H9 (cell line): ENCODE measurements at regions not wholly inside any gene's neighbourhood (a gene's known extent, or its start where the extent isn't known, plus 50 kb on each side); places are given as distances from the start of the nearest gene placed in this dataset.

ENCODE experiments used
- DNase-seq: peaks from one replicate; pipeline ENCODE4 v3.0.0-alpha.2; 2017
- H2AFZ ChIP-seq: one replicate; pipeline ENCODE4 v1.6.1; 2013; ENCODE audit warnings: mild to moderate bottlenecking, low read length, control low read depth, moderate library complexity
- H2AK5ac ChIP-seq: 2 replicates; pipeline ENCODE4 v1.6.1; 2013; ENCODE audit warnings: low read length, control low read depth, mixed read lengths; ENCODE audit not compliant: insufficient read length
- H2BK120ac ChIP-seq: one replicate; pipeline ENCODE4 v1.6.1; 2013; ENCODE audit warnings: low read depth, mild to moderate bottlenecking, low read length, control low read depth, inconsistent platforms; ENCODE audit not compliant: poor library complexity, severe bottlenecking
- H2BK12ac ChIP-seq: 2 replicates; pipeline ENCODE4 v1.6.1; 2013; ENCODE audit warnings: low read length, control low read depth, mixed read lengths, low read depth; ENCODE audit not compliant: insufficient read length
- H2BK15ac ChIP-seq: 2 replicates; pipeline ENCODE4 v1.6.1; 2013; ENCODE audit warnings: low read depth, low read length, control low read depth
- H2BK20ac ChIP-seq: one replicate; pipeline ENCODE4 v1.6.1; 2013; ENCODE audit warnings: low read depth, mild to moderate bottlenecking, low read length, control low read depth, inconsistent platforms; ENCODE audit not compliant: poor library complexity, severe bottlenecking
- H2BK5ac ChIP-seq: 2 replicates; pipeline ENCODE4 v1.6.1; 2013; ENCODE audit warnings: low read length, control low read depth, mixed read lengths; ENCODE audit not compliant: insufficient read length
- H3K14ac ChIP-seq: 2 replicates; pipeline ENCODE4 v1.6.1; 2013; ENCODE audit warnings: low read length, control low read depth; ENCODE audit not compliant: insufficient read depth
- H3K18ac ChIP-seq: 2 replicates; pipeline ENCODE4 v1.6.1; 2013; ENCODE audit warnings: low read depth, mild to moderate bottlenecking, mixed read lengths, low read length, control low read depth; ENCODE audit not compliant: insufficient read length
- H3K23ac ChIP-seq: 2 replicates; pipeline ENCODE4 v1.6.1; 2013; ENCODE audit warnings: low read length, control low read depth, mixed read lengths, low read depth; ENCODE audit not compliant: insufficient read length
- H3K23me2 ChIP-seq: 2 replicates; pipeline ENCODE4 v1.6.1; 2013; ENCODE audit warnings: low read depth, mild to moderate bottlenecking, mixed read lengths, low read length, control low read depth; ENCODE audit not compliant: insufficient read length, poor library complexity, severe bottlenecking
- H3K27ac ChIP-seq: 2 replicates; pipeline ENCODE4 v1.5.1; 2013; ENCODE audit warnings: low read length, control low read depth, mixed read lengths, low read depth; ENCODE audit not compliant: insufficient read length
- H3K27me3 ChIP-seq: 2 replicates; pipeline ENCODE4 v1.6.1; 2013; ENCODE audit warnings: low read length, control low read depth, inconsistent platforms; ENCODE audit not compliant: insufficient read depth
- H3K4ac ChIP-seq: 2 replicates; pipeline ENCODE4 v1.6.1; 2013; ENCODE audit warnings: low read depth, mild to moderate bottlenecking, control low read depth, inconsistent platforms, low read length, moderate library complexity
- H3K4me1 ChIP-seq: 2 replicates; pipeline ENCODE4 v1.6.1; 2013; ENCODE audit warnings: low read length, control low read depth, inconsistent platforms; ENCODE audit not compliant: insufficient read depth
- H3K4me2 ChIP-seq: 2 replicates; pipeline ENCODE4 v1.6.1; 2013; ENCODE audit warnings: low read length, control low read depth, mixed read lengths; ENCODE audit not compliant: insufficient read length, insufficient read depth
- H3K56ac ChIP-seq: 2 replicates; pipeline ENCODE4 v1.6.1; 2013; ENCODE audit warnings: low read depth, mild to moderate bottlenecking, mixed read lengths, low read length, control low read depth; ENCODE audit not compliant: insufficient read length
- H3K79me1 ChIP-seq: 2 replicates; pipeline ENCODE4 v1.6.1; 2013; ENCODE audit warnings: low read depth, mild to moderate bottlenecking, moderate library complexity, low read length, control low read depth, inconsistent platforms; ENCODE audit not compliant: insufficient read depth, poor library complexity, severe bottlenecking
- H3K79me2 ChIP-seq: 2 replicates; pipeline ENCODE4 v1.6.1; 2013; ENCODE audit warnings: low read length, control low read depth, inconsistent platforms; ENCODE audit not compliant: insufficient read depth
- H3K9ac ChIP-seq: 2 replicates; pipeline ENCODE4 v1.6.1; 2013; ENCODE audit warnings: low read length, control low read depth, mixed read lengths; ENCODE audit not compliant: insufficient read length; ENCODE audit errors: extremely low read depth
- H3K9me3 ChIP-seq: one replicate; pipeline ENCODE4 v1.6.1; 2013; ENCODE audit warnings: low read depth, low read length, inconsistent platforms; ENCODE audit not compliant: control insufficient read depth
- H3T11ph ChIP-seq: one replicate; pipeline ENCODE4 v1.6.1; 2013; ENCODE audit warnings: mild to moderate bottlenecking, low read length, control low read depth, inconsistent platforms
- H4K20me1 ChIP-seq: one replicate; pipeline ENCODE4 v1.6.1; 2013; ENCODE audit not compliant: control insufficient read depth, insufficient read length, insufficient read depth
- H4K5ac ChIP-seq: 2 replicates; pipeline ENCODE4 v1.6.1; 2013; ENCODE audit warnings: low read depth, mild to moderate bottlenecking, mixed read lengths, low read length, control low read depth; ENCODE audit not compliant: insufficient read length
- H4K8ac ChIP-seq: replicated peaks from 2 replicates; pipeline ENCODE4 v1.6.1; 2013; ENCODE audit warnings: low read length, control low read depth, mixed read lengths, low read depth; ENCODE audit not compliant: insufficient read length
- H4K91ac ChIP-seq: 2 replicates; pipeline ENCODE4 v1.6.1; 2013; ENCODE audit warnings: low read depth, mild to moderate bottlenecking, moderate library complexity, mixed read lengths, low read length, control low read depth; ENCODE audit not compliant: insufficient read length
- H3K27ac Mint-ChIP-seq, 3 experiments: 2 replicates in 2 of 3; 3 replicates in 1 of 3; pipeline ENCODE4 v1.8.0; 2020 to 2021; ENCODE audit warnings: mixed read lengths in 3 of 3, mild to moderate bottlenecking in 1 of 3, moderate library complexity in 1 of 3
- H3K27me3 Mint-ChIP-seq: 2 replicates; pipeline ENCODE4 v1.8.0; 2021; ENCODE audit warnings: low read depth, mild to moderate bottlenecking, moderate library complexity, mixed read lengths
- H3K36me3 Mint-ChIP-seq, 3 experiments: 2 replicates in 2 of 3; 3 replicates in 1 of 3; pipeline ENCODE4 v1.8.0; 2020 to 2021; ENCODE audit warnings: low read depth in 3 of 3, mixed read lengths in 3 of 3; ENCODE audit not compliant: insufficient read depth in 1 of 3
- H3K4me1 Mint-ChIP-seq, 2 experiments: 2 replicates each; pipeline ENCODE4 v1.8.0; 2020; ENCODE audit warnings: mixed read lengths in 2 of 2
- H3K4me3 Mint-ChIP-seq, 2 experiments: 2 replicates in 1 of 2; 3 replicates in 1 of 2; pipeline ENCODE4 v1.8.0; 2020 to 2021; ENCODE audit warnings: mild to moderate bottlenecking in 2 of 2, mixed read lengths in 2 of 2, moderate library complexity in 1 of 2
- H3K9me3 Mint-ChIP-seq, 2 experiments: 2 replicates in 1 of 2; 3 replicates in 1 of 2; pipeline ENCODE4 v1.8.0; 2020; ENCODE audit warnings: mild to moderate bottlenecking in 2 of 2, mixed read lengths in 2 of 2, moderate library complexity in 1 of 2
- CTCF ChIP-seq: fragments of 200-600 bp; sonication (generic); conservative IDR thresholded peaks from 3 replicates; pipeline ENCODE4 v1.8.0; 2021; ENCODE audit warnings: antibody characterized with exemption, mild to moderate bottlenecking
- WGBS: extraction: QIAGEN DNeasy Blood & Tissue Kit; methylation state at CpG from one replicate; pipeline ENCODE4 v1.1.7; 2013; ENCODE audit warnings: missing lambda C conversion rate, low lambda C conversion rate, mixed read lengths; ENCODE audit not compliant: insufficient read length; ENCODE audit errors: extremely low coverage; 5-methylcytosine and 5-hydroxymethylcytosine counted together

- H3K4me1 Mint-ChIP-seq = peaks cover 3 to 9% of the 10 kb centered on the region in 2 experiments; a peak in 3 of 4 replicates
- H2BK5ac ChIP-seq = no peak overlapping the region
- no CpG with 5 or more reads among the region's 1 CpG for WGBS
- H3K79me1 ChIP-seq = no peaks in the 10 kb centered on the region
- TF ChIP-seq CTCF = no peak
- no peaks in the 10 kb centered on the region for H4K20me1 ChIP-seq
- H3K36me3 Mint-ChIP-seq = peaks cover 0 to 4% (median 2%) of the 10 kb centered on the region in 3 experiments; a peak in 4 of 7 replicates
- no peak overlapping the region for H4K91ac ChIP-seq
- H3K27me3 Mint-ChIP-seq = peaks cover 14% of the 10 kb centered on the region
- no peak overlapping the region for H3K14ac ChIP-seq
- peaks cover 0 to 5% of the 10 kb centered on the region in 2 experiments; a peak in 2 of 5 replicates for H3K9me3 Mint-ChIP-seq
- no peak overlapping the region for H2BK15ac ChIP-seq
- no peaks in the 10 kb centered on the region for H3K79me2 ChIP-seq
- no peak for DNase-seq
- H3K4me2 ChIP-seq = no peak overlapping the region
- no peak overlapping the region for H4K8ac ChIP-seq
- no peak overlapping the region for H2BK120ac ChIP-seq
- no peak overlapping the region for H3K4ac ChIP-seq
- H4K5ac ChIP-seq = no peak overlapping the region
- H3K23me2 ChIP-seq = no peaks in the 10 kb centered on the region
- no peak overlapping the region for H3K4me3 Mint-ChIP-seq
- no peak overlapping the region for H3K56ac ChIP-seq
- no peak overlapping the region for H3T11ph ChIP-seq
- no peak overlapping the region for H2AK5ac ChIP-seq
- no peak overlapping the region for H3K18ac ChIP-seq
- H3K4me1 ChIP-seq = no peaks in the 10 kb centered on the region
- H2BK20ac ChIP-seq = no peak overlapping the region
- H3K9ac ChIP-seq = no peak overlapping the region
- H3K27ac Mint-ChIP-seq = no peak overlapping the region
- no peak overlapping the region for H2BK12ac ChIP-seq
- H3K27ac ChIP-seq = no peak overlapping the region
- H3K9me3 ChIP-seq = no peaks in the 10 kb centered on the region
- no peak overlapping the region for H2AFZ ChIP-seq
- no peaks in the 10 kb centered on the region for H3K27me3 ChIP-seq
- no peak overlapping the region for H3K23ac ChIP-seq
These were observed 112.3 kb upstream of the SMIM23 start for GRCh38 chr5:171673328-171673727.
